OCI-LY1 (cell line): ENCODE measurements at regions not wholly inside any gene's neighbourhood (a gene's known extent, or its start where the extent isn't known, plus 50 kb on each side); places are given as distances from the start of the nearest gene placed in this dataset.

ENCODE experiments used
- H2AFZ ChIP-seq: fragments of 200-600 bp; sonication (generic), shearing (Covaris generic); 2 replicates; pipeline ENCODE4 v1.6.0; 2014; ENCODE audit warnings: antibody characterized with exemption, mild to moderate bottlenecking, low read length
- H3F3A ChIP-seq: fragments of 200-600 bp; sonication (generic), shearing (Covaris generic); 2 replicates; pipeline ENCODE4 v1.6.0; 2014; ENCODE audit warnings: mild to moderate bottlenecking, antibody characterized with exemption, low read length, moderate library complexity; ENCODE audit not compliant: insufficient read depth
- H3K27ac ChIP-seq: fragments of 200-600 bp; sonication (generic); 2 replicates; pipeline ENCODE4 v1.5.1; 2014; ENCODE audit warnings: low read length, mixed run types, mild to moderate bottlenecking, low read depth; ENCODE audit not compliant: poor library complexity, severe bottlenecking
- H3K27me3 ChIP-seq: fragments of 200-600 bp; sonication (generic); 2 replicates; pipeline ENCODE4 v1.6.0; 2014; ENCODE audit warnings: antibody characterized with exemption, mild to moderate bottlenecking, low read length, moderate library complexity; ENCODE audit not compliant: insufficient read depth
- H3K36me3 ChIP-seq: fragments of 200-600 bp; sonication (generic); 2 replicates; pipeline ENCODE4 v1.6.1; 2014; ENCODE audit warnings: mild to moderate bottlenecking, antibody characterized with exemption, low read length, moderate library complexity, mixed read lengths; ENCODE audit not compliant: insufficient read depth
- H3K4me1 ChIP-seq: fragments of 200-600 bp; sonication (generic); 2 replicates; pipeline ENCODE4 v1.5.1; 2014; ENCODE audit warnings: mild to moderate bottlenecking, low read length, moderate library complexity; ENCODE audit not compliant: insufficient read depth, severe bottlenecking
- H3K4me2 ChIP-seq: fragments of 200-600 bp; sonication (generic), shearing (Covaris generic); 2 replicates; pipeline ENCODE4 v1.6.1; 2014; ENCODE audit warnings: low read length
- H3K4me3 ChIP-seq: fragments of 200-600 bp; sonication (generic); 2 replicates; pipeline ENCODE4 v1.5.1; 2014; ENCODE audit warnings: low read length, low read depth, mild to moderate bottlenecking, mixed read lengths; ENCODE audit not compliant: poor library complexity, severe bottlenecking
- H3K79me2 ChIP-seq: fragments of 200-600 bp; shearing (Covaris generic); 2 replicates; pipeline ENCODE4 v1.6.1; 2016; ENCODE audit warnings: mixed run types, low read length, mixed read lengths; ENCODE audit not compliant: insufficient read depth
- H3K9ac ChIP-seq: fragments of 200-600 bp; sonication (generic), shearing (Covaris generic); 2 replicates; pipeline ENCODE4 v1.6.1; 2014; ENCODE audit warnings: mild to moderate bottlenecking, low read length, mixed read lengths
- H3K9me2 ChIP-seq: fragments of 200-600 bp; sonication (generic), shearing (Covaris generic); 2 replicates; pipeline ENCODE4 v1.6.1; 2014; ENCODE audit warnings: low read depth, mild to moderate bottlenecking, low read length, mixed read lengths
- H3K9me3 ChIP-seq: fragments of 200-600 bp; shearing (Covaris generic); 2 replicates; pipeline ENCODE4 v1.6.1; 2014; ENCODE audit warnings: low read length, mixed read lengths
- H4K20me1 ChIP-seq: fragments of 200-600 bp; sonication (generic), shearing (Covaris generic); 2 replicates; pipeline ENCODE4 v1.6.0; 2016; ENCODE audit warnings: mild to moderate bottlenecking, low read length; ENCODE audit not compliant: insufficient read depth
- CTCF ChIP-seq: fragments of 200-600 bp; sonication (generic), shearing (Covaris generic); IDR thresholded peaks from 2 replicates; pipeline ENCODE4 v1.5.1; 2017; ENCODE audit warnings: mild to moderate bottlenecking, antibody characterized with exemption, low read length, moderate library complexity, mixed read lengths
- EZH2 ChIP-seq: fragments of 200-600 bp; sonication (generic), shearing (Covaris generic); IDR thresholded peaks from 2 replicates; pipeline ENCODE4 v1.8.0; 2017; ENCODE audit warnings: borderline replicate concordance, mixed run types, mild to moderate bottlenecking, antibody characterized with exemption, low read length, moderate library complexity, mixed read lengths

GRCh38 chr2:156079845-156080244 is 252.7 kb downstream of the NR4A2 start:
- Histone ChIP-seq H3K9me2 (no peaks in the 10 kb centered on the region), H3K4me3 (no peak overlapping the region), H3K27ac (no peak overlapping the region), H3K9ac (no peak overlapping the region), H3K79me2 (no peaks in the 10 kb centered on the region), H3K36me3 (no peaks in the 10 kb centered on the region), H3K27me3 (no peaks in the 10 kb centered on the region), H4K20me1 (no peaks in the 10 kb centered on the region), H3F3A (no peaks in the 10 kb centered on the region), H3K4me2 (no peak overlapping the region), H3K4me1 (no peaks in the 10 kb centered on the region), H3K9me3 (no peaks in the 10 kb centered on the region), H2AFZ (no peak overlapping the region)
- TF ChIP-seq EZH2 (no peak), CTCF (no peak)

- H3K4me1 ChIP-seq: no peaks in the 10 kb centered on the region
- H3K4me2 ChIP-seq: no peak overlapping the region
- no peaks in the 10 kb centered on the region for H4K20me1 ChIP-seq
- H3K79me2 ChIP-seq: no peaks in the 10 kb centered on the region
- H3K4me3 ChIP-seq: no peak overlapping the region
- H3K9me2 ChIP-seq: no peaks in the 10 kb centered on the region
- TF ChIP-seq EZH2 (no peak), CTCF (no peak)
- no peaks in the 10 kb centered on the region for H3F3A ChIP-seq
- H3K36me3 ChIP-seq: no peaks in the 10 kb centered on the region
- H3K27ac ChIP-seq: no peak overlapping the region
- no peaks in the 10 kb centered on the region for H3K9me3 ChIP-seq
- no peak overlapping the region for H3K9ac ChIP-seq
- no peak overlapping the region for H2AFZ ChIP-seq
- no peaks in the 10 kb centered on the region for H3K27me3 ChIP-seq
Measured at GRCh38 chr2:156077041-156077742, 255.3 kb downstream of the NR4A2 start.

GRCh38 chr2:156065912-156066311 is 266.6 kb downstream of the NR4A2 start:
- Histone ChIP-seq H3K4me1 (no peaks in the 10 kb centered on the region), H3K9ac (no peak overlapping the region), H3K4me3 (no peak overlapping the region), H3F3A (no peaks in the 10 kb centered on the region), H2AFZ (no peak overlapping the region), H3K9me3 (no peaks in the 10 kb centered on the region), H3K27ac (no peak overlapping the region), H3K9me2 (no peaks in the 10 kb centered on the region), H3K27me3 (no peaks in the 10 kb centered on the region), H4K20me1 (no peaks in the 10 kb centered on the region), H3K79me2 (no peaks in the 10 kb centered on the region), H3K36me3 (no peaks in the 10 kb centered on the region), H3K4me2 (no peak overlapping the region)
- TF ChIP-seq CTCF (peak; percentile 47), EZH2 (no peak)
